ENCODE measurements at regions not wholly inside any gene's neighbourhood (a gene's known extent, or its start where the extent isn't known, plus 50 kb on each side); places are given as distances from the start of the nearest gene placed in this dataset.

DNA sequence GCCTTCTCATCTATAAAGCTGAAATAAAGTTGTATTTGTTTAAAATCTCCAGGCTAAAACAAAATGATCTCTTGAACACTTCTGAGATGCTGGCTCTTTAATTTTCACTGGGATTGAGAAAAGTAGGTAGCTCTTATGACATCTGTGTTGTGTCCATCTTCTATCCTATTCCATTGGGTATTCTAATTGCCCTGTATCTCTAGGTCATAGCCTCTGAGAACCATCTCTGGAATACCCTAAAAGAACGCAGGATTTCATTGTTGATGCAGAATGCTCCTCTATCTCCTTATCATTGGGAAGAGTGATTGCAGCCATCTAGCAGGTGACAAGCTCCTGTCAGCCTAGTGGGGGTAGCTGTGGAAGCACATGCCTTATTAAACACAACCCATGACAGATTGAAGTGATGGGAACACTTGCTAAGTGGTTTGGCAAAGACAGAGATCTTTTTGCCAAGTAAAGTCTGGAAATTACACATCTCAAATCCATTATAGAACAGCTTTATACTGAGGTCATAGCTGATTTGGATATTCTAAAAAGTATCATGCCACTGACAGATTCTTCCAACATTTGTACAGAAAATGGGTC lies 178.2 kb downstream of the TDRD15 start:
- Histone ChIP-seq H3K27me3 (ENCODE audit: control insufficient read depth, insufficient read depth, low read length) (no peaks in the 10 kb centered on the region), H3K4me3 (ENCODE audit: low read length) (no peak overlapping the region), H3K36me3 (ENCODE audit: control insufficient read depth, insufficient read depth, low read length) (no peaks in the 10 kb centered on the region), H3K27ac (ENCODE audit: low read length) (no peak overlapping the region), H3K9me3 (ENCODE audit: control insufficient read depth, low read depth, low read length) (no peaks in the 10 kb centered on the region), H3K4me1 (ENCODE audit: control insufficient read depth, insufficient read depth, low read length) (no peaks in the 10 kb centered on the region)
- WGBS (ENCODE audit: insufficient coverage, low lambda C conversion rate) = no CpG with 5 or more reads among the region's 1 CpG
- DNase-seq = no peak

GRCh38 chr2:21303876-21304275 lies 180.1 kb downstream of the TDRD15 start:
- Histone ChIP-seq H3K4me3 (ENCODE audit: low read length) (no peak overlapping the region), H3K27ac (ENCODE audit: low read length) (no peak overlapping the region), H3K9me3 (ENCODE audit: control insufficient read depth, low read depth, low read length) (no peaks in the 10 kb centered on the region), H3K27me3 (ENCODE audit: control insufficient read depth, insufficient read depth, low read length) (no peaks in the 10 kb centered on the region), H3K36me3 (ENCODE audit: control insufficient read depth, insufficient read depth, low read length) (no peaks in the 10 kb centered on the region), H3K4me1 (ENCODE audit: control insufficient read depth, insufficient read depth, low read length) (no peaks in the 10 kb centered on the region)
- DNase-seq = no peak
- WGBS (ENCODE audit: insufficient coverage, low lambda C conversion rate) = no CpG with 5 or more reads among the region's 1 CpG

GRCh38 chr2:21305581-21305980 lies 181.8 kb downstream of the TDRD15 start:
- Histone ChIP-seq H3K4me3 (ENCODE audit: low read length) (no peak overlapping the region), H3K27ac (ENCODE audit: low read length) (no peak overlapping the region), H3K4me1 (ENCODE audit: control insufficient read depth, insufficient read depth, low read length) (no peaks in the 10 kb centered on the region), H3K36me3 (ENCODE audit: control insufficient read depth, insufficient read depth, low read length) (no peaks in the 10 kb centered on the region), H3K9me3 (ENCODE audit: control insufficient read depth, low read depth, low read length) (no peaks in the 10 kb centered on the region), H3K27me3 (ENCODE audit: control insufficient read depth, insufficient read depth, low read length) (no peaks in the 10 kb centered on the region)
- DNase-seq = no peak
- WGBS (ENCODE audit: insufficient coverage, low lambda C conversion rate) = 70% methylated on average over 2 of the region's 3 CpGs

GRCh38 chr2:21306235-21306634 lies 182.5 kb downstream of the TDRD15 start:
- DNase-seq = no peak
- Histone ChIP-seq H3K9me3 (ENCODE audit: control insufficient read depth, low read depth, low read length) (no peaks in the 10 kb centered on the region), H3K4me3 (ENCODE audit: low read length) (no peak overlapping the region), H3K27me3 (ENCODE audit: control insufficient read depth, insufficient read depth, low read length) (no peaks in the 10 kb centered on the region), H3K36me3 (ENCODE audit: control insufficient read depth, insufficient read depth, low read length) (no peaks in the 10 kb centered on the region), H3K4me1 (ENCODE audit: control insufficient read depth, insufficient read depth, low read length) (no peaks in the 10 kb centered on the region), H3K27ac (ENCODE audit: low read length) (no peak overlapping the region)
- no CpG with 5 or more reads among the region's 2 CpGs for WGBS (ENCODE audit: insufficient coverage, low lambda C conversion rate)

DNA sequence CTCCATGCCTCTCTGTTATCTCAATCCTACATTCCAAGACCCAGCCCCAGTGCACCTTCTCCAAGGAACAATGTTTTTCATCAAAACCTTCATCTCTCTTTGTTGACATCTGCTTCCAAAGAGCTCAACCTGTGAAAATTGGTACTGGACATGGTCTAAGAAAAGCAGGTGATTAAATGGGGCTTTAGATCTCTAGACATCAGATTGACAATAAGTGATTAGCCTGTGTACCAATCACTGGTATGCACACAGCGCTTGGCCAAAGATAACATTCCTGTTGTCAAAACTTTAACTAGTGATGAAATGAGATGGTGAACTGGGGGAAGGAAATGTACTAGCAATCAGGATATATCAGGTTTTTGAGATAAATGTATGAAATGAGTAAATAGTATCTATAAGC lies 183.3 kb downstream of the TDRD15 start:
- DNase-seq = no peak
- Histone ChIP-seq H3K27ac (ENCODE audit: low read length) (no peak overlapping the region), H3K9me3 (ENCODE audit: control insufficient read depth, low read depth, low read length) (no peaks in the 10 kb centered on the region), H3K27me3 (ENCODE audit: control insufficient read depth, insufficient read depth, low read length) (no peaks in the 10 kb centered on the region), H3K4me3 (ENCODE audit: low read length) (no peak overlapping the region), H3K4me1 (ENCODE audit: control insufficient read depth, insufficient read depth, low read length) (no peaks in the 10 kb centered on the region), H3K36me3 (ENCODE audit: control insufficient read depth, insufficient read depth, low read length) (no peaks in the 10 kb centered on the region)
- no CpG with 5 or more reads among the region's 1 CpG for WGBS (ENCODE audit: insufficient coverage, low lambda C conversion rate)

DNA sequence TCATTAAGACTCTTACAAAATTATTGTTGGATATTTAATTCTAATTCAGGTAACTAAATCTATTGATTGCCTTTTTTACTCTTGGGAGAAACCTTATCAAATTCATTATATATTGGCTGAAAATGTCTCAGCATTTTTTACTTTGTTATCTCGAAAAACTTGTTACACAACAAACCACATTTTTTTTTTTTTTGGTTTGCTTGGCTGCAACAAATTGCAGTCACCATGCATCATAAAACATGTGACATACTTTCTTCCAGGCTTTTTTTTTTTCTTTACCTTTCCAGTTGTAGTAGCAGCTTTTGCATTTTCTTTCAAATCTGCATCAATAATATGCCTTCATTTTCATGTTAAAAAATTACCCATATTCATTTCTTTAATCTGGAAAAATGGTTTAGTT lies 186.7 kb downstream of the TDRD15 start:
- no peak for DNase-seq
- no peaks in the 10 kb centered on the region for H3K36me3 ChIP-seq (ENCODE audit: control insufficient read depth, insufficient read depth, low read length)
- no peak overlapping the region for H3K27ac ChIP-seq (ENCODE audit: low read length)
- no peaks in the 10 kb centered on the region for H3K9me3 ChIP-seq (ENCODE audit: control insufficient read depth, low read depth, low read length)
- H3K27me3 ChIP-seq (ENCODE audit: control insufficient read depth, insufficient read depth, low read length) = no peaks in the 10 kb centered on the region
- 44% methylated on average over 1 of the region's 1 CpG for WGBS (ENCODE audit: insufficient coverage, low lambda C conversion rate)
- H3K4me1 ChIP-seq (ENCODE audit: control insufficient read depth, insufficient read depth, low read length) = no peaks in the 10 kb centered on the region
- no peak overlapping the region for H3K4me3 ChIP-seq (ENCODE audit: low read length)

GRCh38 chr2:21314322-21314835 lies 190.6 kb downstream of the TDRD15 start:
- DNase-seq = no peak
- Histone ChIP-seq H3K4me1 (ENCODE audit: control insufficient read depth, insufficient read depth, low read length) (no peaks in the 10 kb centered on the region), H3K9me3 (ENCODE audit: control insufficient read depth, low read depth, low read length) (no peaks in the 10 kb centered on the region), H3K36me3 (ENCODE audit: control insufficient read depth, insufficient read depth, low read length) (no peaks in the 10 kb centered on the region), H3K4me3 (ENCODE audit: low read length) (no peak overlapping the region), H3K27me3 (ENCODE audit: control insufficient read depth, insufficient read depth, low read length) (no peaks in the 10 kb centered on the region), H3K27ac (ENCODE audit: low read length) (no peak overlapping the region)
- 0% methylated on average over 1 of the region's 2 CpGs for WGBS (ENCODE audit: insufficient coverage, low lambda C conversion rate)

- H3K4me3 ChIP-seq (ENCODE audit: low read length) = no peak overlapping the region
- WGBS (ENCODE audit: insufficient coverage, low lambda C conversion rate) = 41% methylated on average over 5 of the region's 10 CpGs
- peak; percentile 29 to 49 for DNase-seq
- no peaks in the 10 kb centered on the region for H3K36me3 ChIP-seq (ENCODE audit: control insufficient read depth, insufficient read depth, low read length)
- no peaks in the 10 kb centered on the region for H3K4me1 ChIP-seq (ENCODE audit: control insufficient read depth, insufficient read depth, low read length)
- no peak overlapping the region for H3K27ac ChIP-seq (ENCODE audit: low read length)
- peaks cover 2% of the 10 kb centered on the region for H3K27me3 ChIP-seq (ENCODE audit: control insufficient read depth, insufficient read depth, low read length)
- H3K9me3 ChIP-seq (ENCODE audit: control insufficient read depth, low read depth, low read length) = no peaks in the 10 kb centered on the region
Measured at GRCh38 chr2:21317131-21317530, 193.4 kb downstream of the TDRD15 start.

DNA sequence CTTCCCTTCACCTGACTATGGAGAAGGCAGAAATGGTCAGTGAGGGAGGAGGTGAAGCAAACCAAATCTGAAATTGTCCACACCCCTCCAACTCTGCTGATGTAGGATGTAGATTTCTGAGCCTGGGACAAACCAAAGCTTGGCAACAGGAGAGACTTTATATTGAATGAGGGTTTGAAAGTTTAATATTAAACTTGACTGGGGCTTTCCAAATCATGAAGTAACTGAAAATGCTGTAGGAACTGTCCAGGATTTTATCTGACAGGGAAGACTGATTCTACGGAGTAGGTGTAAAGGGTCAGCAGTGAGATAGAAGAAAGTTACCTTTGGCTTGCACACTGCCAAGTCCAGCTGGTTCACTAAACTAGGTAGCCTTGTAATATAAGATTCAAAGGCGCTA lies 194.5 kb downstream of the TDRD15 start:
- H3K4me3 ChIP-seq (ENCODE audit: low read length) = no peak overlapping the region
- peaks cover 2% of the 10 kb centered on the region for H3K27me3 ChIP-seq (ENCODE audit: control insufficient read depth, insufficient read depth, low read length)
- 100% methylated on average over 1 of the region's 2 CpGs for WGBS (ENCODE audit: insufficient coverage, low lambda C conversion rate)
- no peak overlapping the region for H3K27ac ChIP-seq (ENCODE audit: low read length)
- H3K36me3 ChIP-seq (ENCODE audit: control insufficient read depth, insufficient read depth, low read length) = no peaks in the 10 kb centered on the region
- H3K9me3 ChIP-seq (ENCODE audit: control insufficient read depth, low read depth, low read length) = no peaks in the 10 kb centered on the region
- DNase-seq = no peak
- H3K4me1 ChIP-seq (ENCODE audit: control insufficient read depth, insufficient read depth, low read length) = no peaks in the 10 kb centered on the region

DNA sequence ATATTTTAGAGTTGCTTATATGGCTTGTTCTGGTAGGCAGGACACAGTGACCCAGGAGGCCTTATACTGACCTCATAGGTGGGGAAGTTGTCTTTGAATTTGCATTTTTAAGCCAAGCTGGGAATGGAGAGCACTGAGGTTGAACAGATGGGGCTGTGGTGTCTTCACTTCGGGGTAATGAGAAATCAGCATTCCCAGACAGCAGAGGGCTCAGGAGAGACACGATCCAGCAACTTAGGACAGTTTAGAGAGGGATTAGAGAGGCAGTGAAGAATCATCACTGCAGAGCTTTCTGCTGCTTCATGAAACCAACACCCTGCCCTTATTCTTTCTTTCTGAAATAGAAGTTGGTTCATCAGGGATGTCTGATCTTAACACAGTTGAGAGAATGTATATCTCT lies 202.4 kb downstream of the TDRD15 start:
- no peaks in the 10 kb centered on the region for H3K27me3 ChIP-seq (ENCODE audit: control insufficient read depth, insufficient read depth, low read length)
- no peak for DNase-seq
- no peaks in the 10 kb centered on the region for H3K36me3 ChIP-seq (ENCODE audit: control insufficient read depth, insufficient read depth, low read length)

DNA sequence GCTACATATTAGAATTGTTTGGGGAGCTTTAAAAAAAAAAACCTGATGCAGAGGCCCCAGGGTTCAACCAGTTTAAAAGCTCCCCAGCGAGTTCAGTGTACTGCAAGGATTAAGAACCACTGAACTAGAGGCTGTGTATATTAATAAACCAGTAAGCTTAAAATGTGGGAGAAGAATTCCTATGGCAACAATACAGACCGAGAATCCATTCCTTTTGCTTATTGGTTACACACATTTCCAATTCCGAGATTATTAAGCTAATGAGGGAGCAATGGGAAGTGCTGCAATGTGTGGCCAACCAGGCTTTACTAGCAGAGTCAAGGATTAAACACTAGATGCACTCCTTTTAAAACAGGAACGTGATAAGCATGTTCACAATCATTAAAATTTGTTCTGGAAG lies 204.4 kb downstream of the TDRD15 start:
- Histone ChIP-seq H3K27ac (ENCODE audit: low read length) (no peak overlapping the region), H3K36me3 (ENCODE audit: control insufficient read depth, insufficient read depth, low read length) (no peaks in the 10 kb centered on the region), H3K4me3 (ENCODE audit: low read length) (no peak overlapping the region), H3K9me3 (ENCODE audit: control insufficient read depth, low read depth, low read length) (no peaks in the 10 kb centered on the region), H3K4me1 (ENCODE audit: control insufficient read depth, insufficient read depth, low read length) (no peaks in the 10 kb centered on the region), H3K27me3 (ENCODE audit: control insufficient read depth, insufficient read depth, low read length) (no peaks in the 10 kb centered on the region)
- 50% methylated on average over 1 of the region's 4 CpGs for WGBS (ENCODE audit: insufficient coverage, low lambda C conversion rate)
- DNase-seq = no peak

More for the DNA sequence above, 202.4 kb downstream of the TDRD15 start:
- Histone ChIP-seq H3K4me3 (ENCODE audit: low read length) (no peak overlapping the region), H3K4me1 (ENCODE audit: control insufficient read depth, insufficient read depth, low read length) (no peaks in the 10 kb centered on the region), H3K9me3 (ENCODE audit: control insufficient read depth, low read depth, low read length) (no peaks in the 10 kb centered on the region), H3K27ac (ENCODE audit: low read length) (no peak overlapping the region)
- WGBS (ENCODE audit: insufficient coverage, low lambda C conversion rate) = no CpG with 5 or more reads among the region's 2 CpGs
